GM23338 (cell line): ENCODE measurements at regions not wholly inside any gene's neighbourhood (a gene's known extent, or its start where the extent isn't known, plus 50 kb on each side); places are given as distances from the start of the nearest gene placed in this dataset.

Source experiments
- POLR2AphosphoS5 ChIP-seq: IDR thresholded peaks from 2 replicates; pipeline ENCODE4 v1.6.1; 2016; ENCODE audit warnings: antibody characterized with exemption, low read depth
- TF ChIP-seq, protein P1 (sequence below), 2 experiments: fragments of 200-600 bp in 1 of 2; sonication (generic) in 1 of 2; conservative IDR thresholded peaks; 2 replicates each; pipeline versions ENCODE4 v1.5.1 to v1.6.1; 2016 to 2017; ENCODE audit warnings: antibody characterized with exemption in 2 of 2, low read depth in 2 of 2, mild to moderate bottlenecking in 2 of 2, moderate library complexity in 1 of 2

DNA sequence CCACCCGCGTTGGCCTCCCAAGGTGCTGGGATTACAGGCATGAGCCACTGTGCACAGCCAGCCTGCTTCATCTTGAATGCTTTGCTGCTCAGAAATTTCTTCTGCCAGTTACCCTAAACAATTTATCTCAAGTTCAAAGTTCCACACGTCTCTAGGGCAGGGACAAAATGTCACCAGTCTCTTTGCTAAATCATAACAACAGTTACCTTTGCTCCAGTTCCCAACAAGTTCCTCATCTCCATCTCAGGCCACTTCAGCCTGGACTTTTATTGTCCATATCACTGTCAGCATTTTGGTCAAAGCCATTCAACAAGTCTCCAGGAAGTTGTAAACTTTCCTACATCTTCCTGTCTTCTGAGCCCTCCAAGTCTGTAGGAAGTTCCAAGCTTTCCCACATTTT is 159.5 kb upstream of the DYRK2 start:
- TF ChIP-seq, protein P1, sequence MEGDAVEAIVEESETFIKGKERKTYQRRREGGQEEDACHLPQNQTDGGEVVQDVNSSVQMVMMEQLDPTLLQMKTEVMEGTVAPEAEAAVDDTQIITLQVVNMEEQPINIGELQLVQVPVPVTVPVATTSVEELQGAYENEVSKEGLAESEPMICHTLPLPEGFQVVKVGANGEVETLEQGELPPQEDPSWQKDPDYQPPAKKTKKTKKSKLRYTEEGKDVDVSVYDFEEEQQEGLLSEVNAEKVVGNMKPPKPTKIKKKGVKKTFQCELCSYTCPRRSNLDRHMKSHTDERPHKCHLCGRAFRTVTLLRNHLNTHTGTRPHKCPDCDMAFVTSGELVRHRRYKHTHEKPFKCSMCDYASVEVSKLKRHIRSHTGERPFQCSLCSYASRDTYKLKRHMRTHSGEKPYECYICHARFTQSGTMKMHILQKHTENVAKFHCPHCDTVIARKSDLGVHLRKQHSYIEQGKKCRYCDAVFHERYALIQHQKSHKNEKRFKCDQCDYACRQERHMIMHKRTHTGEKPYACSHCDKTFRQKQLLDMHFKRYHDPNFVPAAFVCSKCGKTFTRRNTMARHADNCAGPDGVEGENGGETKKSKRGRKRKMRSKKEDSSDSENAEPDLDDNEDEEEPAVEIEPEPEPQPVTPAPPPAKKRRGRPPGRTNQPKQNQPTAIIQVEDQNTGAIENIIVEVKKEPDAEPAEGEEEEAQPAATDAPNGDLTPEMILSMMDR (conservative IDR thresholded peaks at IDR 0.05; ENCODE audit: low read depth in 2 of 2), result no peak
- no peak for TF ChIP-seq POLR2AphosphoS5
